CD14-positive monocyte (primary cell): ENCODE measurements at regions not wholly inside any gene's neighbourhood (a gene's known extent, or its start where the extent isn't known, plus 50 kb on each side); places are given as distances from the start of the nearest gene placed in this dataset.
"Not testable (repeated sequence)": the region's sequence is repeated elsewhere in the genome, so short reads cannot be mapped to it uniquely, and the experiment has no call there.

ENCODE experiments used
- DNase-seq, 3 donors: peaks; one replicate each; pipeline ENCODE4 v3.0.0-alpha.2; 2011 to 2022
- H2AFZ ChIP-seq: 2 replicates; pipeline ENCODE4 v1.6.0; 2012; ENCODE audit warnings: mild to moderate bottlenecking, low read depth, low read length, inconsistent platforms; ENCODE audit not compliant: insufficient read depth, poor library complexity, severe bottlenecking
- H3K27ac ChIP-seq, 2 donors: 1 replicate in 1 of 2; 2 replicates in 1 of 2; pipeline ENCODE4 v1.5.1; 2012 to 2013; ENCODE audit warnings: low read length in 2 of 2, control low read depth in 1 of 2, inconsistent platforms in 1 of 2, low read depth in 1 of 2, mild to moderate bottlenecking in 1 of 2
- H3K27me3 ChIP-seq, 2 donors: one replicate each; pipeline versions ENCODE4 v1.6.0 to v1.6.1; 2011 to 2013; ENCODE audit warnings: low read length in 2 of 2; ENCODE audit not compliant: control insufficient read depth in 2 of 2, insufficient read depth in 2 of 2
- H3K36me3 ChIP-seq, 2 donors: replicated peaks in 1 of 2; 1 replicate in 1 of 2; 2 replicates in 1 of 2; pipeline versions ENCODE4 v1.5.1 to v1.6.1; 2012 to 2013; ENCODE audit warnings: low read length in 2 of 2, control low read depth in 1 of 2, inconsistent platforms in 1 of 2, mild to moderate bottlenecking in 1 of 2; ENCODE audit not compliant: insufficient read depth in 2 of 2, control insufficient read depth in 1 of 2
- H3K4me1 ChIP-seq, 2 donors: 1 replicate in 1 of 2; 2 replicates in 1 of 2; pipeline versions ENCODE4 v1.5.1 to v1.6.1; 2012 to 2013; ENCODE audit warnings: low read length in 2 of 2, control low read depth in 1 of 2, inconsistent platforms in 1 of 2, mild to moderate bottlenecking in 1 of 2, moderate library complexity in 1 of 2; ENCODE audit not compliant: insufficient read depth in 2 of 2, control insufficient read depth in 1 of 2
- H3K4me2 ChIP-seq: replicated peaks from 2 replicates; pipeline ENCODE3; 2012; ENCODE audit warnings: low read length, moderate library complexity, mild to moderate bottlenecking; ENCODE audit not compliant: poor library complexity, severe bottlenecking; ENCODE audit errors: extremely low read depth
- H3K4me3 ChIP-seq, 3 experiments: fragments of 200-600 bp in 1 of 3; sonication (generic) in 1 of 3; replicated peaks in 1 of 3; 1 replicate in 2 of 3; 2 replicates in 1 of 3; pipeline ENCODE4 v1.5.1; 2011 to 2013; ENCODE audit warnings: low read length in 3 of 3, mild to moderate bottlenecking in 3 of 3, control low read depth in 2 of 3, low read depth in 2 of 3, inconsistent platforms in 1 of 3, moderate library complexity in 1 of 3
- H3K79me2 ChIP-seq: 2 replicates; pipeline ENCODE4 v1.6.0; 2012; ENCODE audit warnings: mild to moderate bottlenecking, control low read depth, inconsistent platforms, low read length, moderate library complexity; ENCODE audit not compliant: insufficient read depth
- H3K9ac ChIP-seq: 2 replicates; pipeline ENCODE4 v1.6.0; 2017; ENCODE audit warnings: low read length, mild to moderate bottlenecking; ENCODE audit not compliant: insufficient read depth, poor library complexity, severe bottlenecking
- H3K9me3 ChIP-seq, 2 donors: replicated peaks in 1 of 2; 1 replicate in 1 of 2; 2 replicates in 1 of 2; pipeline versions ENCODE4 v1.5.1 to v1.6.1; 2012 to 2013; ENCODE audit warnings: low read length in 2 of 2, control low read depth in 1 of 2; ENCODE audit not compliant: control insufficient read depth in 1 of 2, insufficient read depth in 1 of 2
- H4K20me1 ChIP-seq: 2 replicates; pipeline ENCODE4 v1.6.0; 2012; ENCODE audit warnings: mild to moderate bottlenecking, low read length, control low read depth, moderate library complexity; ENCODE audit not compliant: insufficient read depth
- H3K27ac Mint-ChIP-seq, 7 donors: one replicate each; pipeline ENCODE4 v1.8.0; 2020; ENCODE audit warnings: mild to moderate bottlenecking in 7 of 7, mixed read lengths in 7 of 7, moderate library complexity in 6 of 7, inconsistent platforms in 2 of 7
- H3K27me3 Mint-ChIP-seq, 3 donors: one replicate each; pipeline ENCODE4 v1.8.0; 2021 to 2022; ENCODE audit warnings: low read depth in 3 of 3, mild to moderate bottlenecking in 3 of 3, mixed read lengths in 3 of 3, moderate library complexity in 3 of 3, inconsistent platforms in 1 of 3
- H3K36me3 Mint-ChIP-seq, 2 donors: one replicate each; pipeline ENCODE4 v1.8.0; 2020; ENCODE audit warnings: mixed read lengths in 2 of 2, inconsistent platforms in 1 of 2, mild to moderate bottlenecking in 1 of 2
- H3K4me1 Mint-ChIP-seq: one replicate; pipeline ENCODE4 v1.8.0; 2020; ENCODE audit warnings: mild to moderate bottlenecking, mixed read lengths
- H3K4me3 Mint-ChIP-seq, 2 donors: one replicate each; pipeline ENCODE4 v1.8.0; 2020; ENCODE audit warnings: mild to moderate bottlenecking in 2 of 2, mixed read lengths in 2 of 2, moderate library complexity in 1 of 2
- H3K9me3 Mint-ChIP-seq, 7 donors: one replicate each; pipeline ENCODE4 v1.8.0; 2020 to 2022; ENCODE audit warnings: mixed read lengths in 7 of 7, mild to moderate bottlenecking in 6 of 7, moderate library complexity in 6 of 7, inconsistent platforms in 2 of 7
- CTCF ChIP-seq: fragments of 200-600 bp; IDR thresholded peaks from one replicate; pipeline ENCODE4 v1.8.0; 2022; ENCODE audit warnings: antibody characterized with exemption, mild to moderate bottlenecking
- WGBS: methylation state at CpG from one replicate; pipeline ENCODE4 v1.1.5; 2013; ENCODE audit warnings: missing lambda C conversion rate; ENCODE audit not compliant: insufficient coverage; 5-methylcytosine and 5-hydroxymethylcytosine counted together
- intact Hi-C, 2 donors: fragments of 100-400 bp; cut with micrococcal nuclease; formaldehyde crosslinking; loops; one replicate each; pipeline versions ENCODE4 v1.15.0 to v1.15.1; 2023

GRCh38 chr1:103441342-103441741 is 84.2 kb upstream of the RNPC3 start:
- H3K27ac ChIP-seq, result no peak overlapping the region
- Mint-ChIP-seq H3K36me3 (no peaks in the 10 kb centered on the region), H3K27me3 (no peaks in the 10 kb centered on the region), H3K27ac (no peak overlapping the region), H3K4me3 (no peak overlapping the region), H3K4me1 (no peaks in the 10 kb centered on the region), H3K9me3 (peaks cover 0 to 1% (median 0%) of the 10 kb centered on the region in 7 donors)
- no peaks in the 10 kb centered on the region for H3K4me1 ChIP-seq
- H3K36me3 ChIP-seq, result no peaks in the 10 kb centered on the region
- no peaks in the 10 kb centered on the region for H4K20me1 ChIP-seq
- intact Hi-C loops, result no loop called here
- H3K79me2 ChIP-seq, result no peaks in the 10 kb centered on the region
- 80% methylated on average over 1 of the region's 3 CpGs for WGBS
- no peak for DNase-seq
- H3K4me2 ChIP-seq, result no peak overlapping the region
- H3K9me3 ChIP-seq, result no peaks in the 10 kb centered on the region
- no peak overlapping the region for H2AFZ ChIP-seq
- H3K4me3 ChIP-seq, result no peak overlapping the region
- no peak for TF ChIP-seq CTCF
- no peak overlapping the region for H3K9ac ChIP-seq
- H3K27me3 ChIP-seq, result no peaks in the 10 kb centered on the region

DNA sequence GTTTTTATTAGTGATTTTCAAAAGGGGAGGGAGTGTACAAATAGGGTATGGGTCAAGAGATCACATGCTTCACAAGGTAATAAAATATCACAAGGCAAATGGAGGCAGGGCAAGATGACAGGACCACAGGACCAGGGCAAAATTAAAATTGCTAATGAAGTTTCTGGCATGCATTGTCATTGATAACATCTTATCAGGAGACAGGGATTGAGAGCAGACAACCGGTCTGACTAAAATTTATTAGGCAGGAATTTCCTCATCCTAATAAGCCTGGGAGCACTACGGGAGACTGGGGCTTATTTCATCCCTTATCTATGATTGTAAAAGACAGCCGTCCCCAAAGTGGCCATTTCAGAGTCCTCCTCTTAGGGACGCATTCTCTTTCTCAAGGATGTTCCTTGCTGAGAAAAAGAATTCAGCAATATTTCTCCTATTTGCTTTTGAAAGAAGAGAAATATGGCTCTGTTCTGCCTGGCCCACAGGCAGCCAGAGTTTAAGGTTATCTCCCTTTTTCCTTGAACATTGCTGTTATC is 88.9 kb upstream of the RNPC3 start:
- H3K27me3 Mint-ChIP-seq, H3K27ac Mint-ChIP-seq, H3K4me1 ChIP-seq, H3K4me3 Mint-ChIP-seq, H3K9me3 ChIP-seq, DNase-seq, H3K27ac ChIP-seq, H4K20me1 ChIP-seq, H3K4me1 Mint-ChIP-seq, H3K4me2 ChIP-seq, H2AFZ ChIP-seq, H3K36me3 Mint-ChIP-seq, H3K4me3 ChIP-seq, H3K27me3 ChIP-seq, H3K9me3 Mint-ChIP-seq, intact Hi-C loops, H3K79me2 ChIP-seq, H3K36me3 ChIP-seq, H3K9ac ChIP-seq: not testable (repeated sequence)
- 100% methylated on average over 1 of the region's 4 CpGs for WGBS
